ENCODE measurements at regions not wholly inside any gene's neighbourhood (a gene's known extent, or its start where the extent isn't known, plus 50 kb on each side); places are given as distances from the start of the nearest gene placed in this dataset.

GRCh38 chr15:61681038-61681418, 379.2 kb downstream of the VPS13C start:
- DNase-seq, result peak; percentile 35

DNA sequence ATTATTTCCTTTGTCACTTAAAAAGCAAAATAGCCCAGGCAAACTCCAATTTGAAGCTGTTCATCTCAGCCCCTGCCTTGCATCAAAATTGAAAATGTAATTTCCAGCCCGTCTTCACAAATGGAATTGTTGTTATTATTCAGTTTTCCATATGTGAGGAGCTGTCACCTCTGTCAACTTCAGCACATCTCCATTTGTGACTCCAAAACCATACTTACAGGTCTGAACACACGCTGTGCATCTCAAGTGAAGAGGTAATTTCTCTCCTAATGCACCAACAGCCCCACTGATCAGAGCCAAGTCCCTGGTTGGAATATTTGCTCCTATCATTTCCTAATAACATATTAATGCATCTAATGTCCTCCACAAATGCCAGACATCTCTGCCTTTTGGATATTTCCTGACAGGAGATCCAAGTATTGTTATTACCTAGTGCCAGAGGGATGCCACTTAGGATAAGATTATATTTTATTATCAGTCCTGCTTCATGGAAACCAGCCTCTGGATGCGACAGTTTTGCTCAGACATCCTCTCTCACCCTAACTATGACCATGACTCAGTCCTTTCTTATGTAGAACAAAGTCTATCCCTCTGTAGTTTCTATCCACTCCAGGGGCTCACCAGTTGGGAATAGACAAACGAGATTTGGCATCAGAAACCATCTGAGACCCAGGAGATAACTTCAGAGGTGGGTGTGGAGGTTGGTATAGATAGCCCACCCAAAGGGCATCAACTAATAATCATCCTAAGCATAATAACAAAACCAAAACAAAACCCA, 379.8 kb downstream of the VPS13C start:
- DNase-seq, result no peak

DNA sequence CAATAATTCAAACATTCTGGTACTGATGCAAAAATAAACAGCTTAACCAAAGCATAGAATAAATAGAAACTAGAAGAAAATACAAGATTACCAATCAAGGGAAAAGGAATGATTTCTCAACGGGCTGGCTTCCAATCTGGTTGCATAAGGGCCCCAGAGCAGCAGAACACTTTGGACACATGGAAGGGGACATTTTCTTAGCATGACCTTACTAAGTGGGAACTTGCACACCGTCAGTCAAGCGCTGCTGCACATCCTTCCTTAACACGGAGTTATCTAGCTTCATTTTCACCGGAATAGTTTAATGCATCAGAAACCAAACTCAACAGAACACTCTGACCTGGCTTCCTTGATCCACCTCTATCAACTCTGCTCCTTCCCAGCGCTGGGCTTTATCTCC, 388.5 kb downstream of the VPS13C start:
- no peak for DNase-seq

- DNase-seq, result no peak
Measured at GRCh38 chr15:61668444-61668843, 391.8 kb downstream of the VPS13C start.

GRCh38 chr15:61661791-61662190, 398.5 kb downstream of the VPS13C start:
- DNase-seq, result no peak

DNA sequence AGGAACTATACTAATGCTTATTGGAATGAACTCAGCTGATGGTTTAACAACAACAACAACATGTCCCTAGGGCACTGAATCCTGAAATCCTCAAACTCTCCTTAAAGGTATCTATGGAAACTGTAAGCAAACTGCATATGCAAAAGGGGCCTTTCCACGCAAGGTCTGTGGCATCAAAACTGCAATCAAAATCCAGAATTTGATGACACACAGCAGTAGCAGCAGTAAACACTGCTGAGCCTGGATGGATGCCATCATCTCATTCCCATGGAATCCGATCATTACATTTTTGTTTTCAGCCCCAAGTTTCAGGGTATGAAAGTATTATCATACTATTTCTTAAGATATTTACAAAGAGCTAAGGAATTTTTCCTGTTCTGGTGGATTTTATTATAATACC, 399.7 kb downstream of the VPS13C start:
- DNase-seq, result no peak

DNA sequence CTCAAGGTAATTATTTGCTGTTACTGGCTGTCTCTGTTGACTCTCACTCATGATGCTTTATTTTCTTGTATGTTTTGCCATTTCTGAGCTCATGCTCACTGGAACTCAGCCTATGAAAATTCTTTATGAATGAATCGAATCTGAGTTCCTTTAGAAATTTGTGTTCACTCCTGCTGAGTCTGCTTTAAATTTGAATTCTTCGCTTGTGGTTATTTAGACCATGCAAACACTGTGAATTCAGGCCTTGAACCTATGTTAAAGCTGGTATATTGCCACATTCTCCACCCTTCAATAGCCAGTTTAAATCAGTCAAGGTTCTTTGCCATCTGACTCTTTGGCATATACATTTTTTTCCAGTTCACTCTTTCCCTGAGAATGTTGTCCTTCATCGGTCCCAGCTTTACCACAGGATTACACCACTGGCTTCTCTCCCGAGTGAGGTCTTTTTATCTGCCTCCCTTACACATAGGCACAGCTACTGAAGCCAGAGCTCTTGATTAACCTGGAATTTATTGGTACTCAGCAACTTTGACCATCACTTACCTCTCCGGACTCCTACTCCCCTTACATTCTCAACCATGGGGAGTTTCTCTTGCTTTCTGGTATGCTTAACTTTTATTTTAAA, 400.6 kb downstream of the VPS13C start:
- no peak for DNase-seq

DNA sequence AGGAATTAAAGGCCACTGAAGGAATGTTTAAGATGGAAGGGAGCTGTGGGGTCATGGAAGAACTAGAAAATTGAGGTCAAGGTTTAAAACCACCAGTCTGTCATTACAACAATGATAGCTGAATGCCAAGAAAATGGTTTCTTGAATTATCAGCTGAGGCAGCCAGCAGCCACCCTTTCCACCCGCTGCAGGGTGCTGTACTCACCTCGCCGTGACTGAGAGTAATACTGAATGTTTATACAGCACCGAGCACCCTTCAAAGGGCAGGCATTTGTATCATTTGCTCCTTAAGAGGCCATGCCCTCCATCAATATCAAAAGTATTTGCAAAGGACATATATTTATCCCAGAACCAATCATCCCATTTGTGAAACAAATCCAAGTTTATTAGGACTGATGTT, 402.8 kb downstream of the VPS13C start:
- no peak for DNase-seq

DNA sequence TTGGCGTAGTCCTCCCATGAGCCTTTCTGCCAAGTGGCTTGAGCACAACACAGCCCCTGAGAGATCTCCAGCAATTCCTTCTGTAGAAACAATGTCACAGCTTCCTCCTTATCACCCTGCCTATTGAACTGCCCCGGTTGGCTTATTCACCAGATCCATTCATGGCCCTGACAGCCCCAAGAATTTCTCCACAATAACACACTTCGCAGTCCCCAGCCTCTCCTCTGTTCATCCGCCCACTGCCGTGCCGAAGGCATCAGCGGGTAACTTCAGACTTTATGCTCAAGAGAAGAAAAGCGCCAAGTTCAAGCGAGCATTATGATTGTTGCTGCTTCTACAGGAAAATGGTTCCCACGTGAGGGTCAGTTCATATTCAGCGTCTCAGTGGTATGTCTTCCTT, 403.9 kb downstream of the VPS13C start:
- DNase-seq, result no peak

DNA sequence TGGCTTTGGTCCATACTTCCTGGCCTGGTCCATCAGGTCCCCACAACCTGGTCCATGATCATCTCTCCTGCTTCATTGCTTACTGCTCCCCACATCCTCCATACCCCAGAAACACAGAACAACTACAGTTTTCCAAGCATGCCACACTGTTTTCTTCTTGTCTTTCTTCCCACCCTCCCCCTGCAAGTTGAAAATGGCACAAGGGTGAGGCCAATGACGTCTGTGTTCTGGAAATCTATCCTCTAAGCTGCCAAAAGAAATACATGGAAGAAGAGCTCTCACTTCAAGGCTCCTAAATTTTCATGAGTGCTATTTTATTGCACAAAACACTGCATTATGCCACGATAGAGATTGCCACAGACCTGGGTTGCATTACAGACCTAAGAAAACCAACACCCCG, 404.4 kb downstream of the VPS13C start:
- DNase-seq, result no peak

GRCh38 chr15:61654918-61655317, 405.3 kb downstream of the VPS13C start:
- DNase-seq, result no peak

DNA sequence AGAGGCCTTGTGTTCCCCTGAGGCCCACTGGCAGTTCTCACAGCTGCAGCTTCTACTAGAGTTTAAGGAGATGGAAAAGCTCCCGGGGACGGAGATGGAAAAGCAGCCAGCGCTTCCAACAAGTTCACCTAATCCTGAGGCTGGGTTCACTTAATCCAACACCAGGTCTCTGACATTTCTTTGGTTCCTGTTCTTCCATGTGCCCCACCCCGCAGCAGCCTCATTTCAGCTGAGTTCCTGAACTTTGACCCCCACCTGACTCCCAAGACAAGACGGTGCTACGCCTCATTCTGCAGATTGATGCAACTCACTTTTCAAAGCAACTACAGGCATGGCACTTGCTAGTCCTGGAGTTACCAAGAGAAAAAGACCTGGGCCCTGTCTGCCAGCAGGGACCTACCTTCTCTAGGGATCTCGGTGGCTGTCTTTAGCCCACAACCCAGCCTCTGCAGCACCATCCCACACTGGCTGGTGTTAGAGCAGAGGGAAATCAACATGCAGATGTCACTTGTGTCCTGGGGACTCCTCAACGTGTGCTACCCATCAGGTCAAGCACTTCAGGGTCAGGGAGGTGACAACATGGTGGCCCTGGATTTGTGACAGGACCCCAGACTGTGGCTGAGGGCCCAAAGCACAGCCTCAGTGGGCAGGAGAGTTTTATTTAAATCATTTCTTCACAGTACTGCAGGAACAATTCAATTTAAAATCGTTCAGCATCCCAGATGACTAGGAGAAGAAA, 406.1 kb downstream of the VPS13C start:
- DNase-seq, result no peak

DNA sequence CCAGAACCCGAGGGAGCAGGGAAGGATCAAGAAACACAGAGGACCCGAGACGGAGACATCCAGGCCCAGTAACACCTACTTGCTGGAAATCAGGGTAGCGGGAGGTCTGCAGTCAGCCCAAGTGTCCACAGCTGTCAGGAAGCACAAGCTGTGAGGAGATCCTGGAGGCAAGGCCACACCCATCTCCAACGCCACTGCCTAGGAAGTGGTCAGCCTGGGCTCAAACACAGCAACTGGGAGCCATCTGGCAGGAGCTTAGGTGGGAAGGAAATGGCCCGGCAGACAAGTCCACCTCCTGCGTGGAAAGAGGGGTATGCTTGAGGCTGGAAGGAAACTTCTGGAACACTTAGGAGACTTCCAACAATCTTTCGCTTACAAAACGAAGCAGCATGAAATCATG, 407.1 kb downstream of the VPS13C start:
- DNase-seq, result no peak

DNA sequence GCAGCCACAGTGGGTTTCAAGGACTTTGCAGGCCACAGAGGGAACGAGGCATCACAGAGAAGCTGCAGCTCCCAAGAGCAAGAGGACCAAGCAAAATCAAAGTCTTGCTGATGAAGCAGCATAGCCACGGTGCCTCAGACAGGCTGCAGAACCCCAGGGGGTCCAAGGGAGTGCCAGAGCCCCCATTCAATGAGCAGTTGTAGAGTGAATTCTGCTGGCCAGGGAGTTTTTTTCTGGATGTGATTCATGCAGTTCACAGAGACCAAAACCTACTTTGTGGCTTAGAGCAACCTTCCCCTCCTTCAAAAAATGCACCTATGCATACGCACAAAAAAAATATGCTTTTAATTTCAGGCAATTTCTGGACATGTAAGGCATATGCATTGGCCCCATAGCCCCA, 409.0 kb downstream of the VPS13C start:
- DNase-seq, result no peak

DNA sequence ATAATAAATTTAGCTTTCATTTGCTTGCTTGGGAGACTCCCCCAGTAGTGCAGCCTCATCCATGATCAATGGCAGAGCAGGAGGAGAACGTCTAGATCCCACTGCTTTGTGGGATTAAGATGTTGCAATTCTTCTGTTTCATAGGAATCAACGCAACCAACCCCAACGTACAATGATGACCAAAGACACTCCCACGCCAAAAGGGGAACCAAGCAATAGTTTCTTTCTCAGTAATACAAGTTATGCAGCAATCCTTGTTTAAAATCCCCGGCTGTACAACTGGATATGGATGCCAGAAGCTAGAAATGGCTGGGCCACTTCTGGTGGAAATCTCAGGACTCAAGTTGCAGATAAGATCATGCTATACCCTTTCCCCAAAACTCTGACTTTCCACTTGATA, 411.2 kb downstream of the VPS13C start:
- peak; percentile 71 for DNase-seq

- no peak for DNase-seq
Measured at GRCh38 chr15:61644550-61644949, 415.4 kb upstream of the RORA start.

- no peak for DNase-seq
Measured at GRCh38 chr15:61641645-61642044, 412.5 kb upstream of the RORA start.

DNA sequence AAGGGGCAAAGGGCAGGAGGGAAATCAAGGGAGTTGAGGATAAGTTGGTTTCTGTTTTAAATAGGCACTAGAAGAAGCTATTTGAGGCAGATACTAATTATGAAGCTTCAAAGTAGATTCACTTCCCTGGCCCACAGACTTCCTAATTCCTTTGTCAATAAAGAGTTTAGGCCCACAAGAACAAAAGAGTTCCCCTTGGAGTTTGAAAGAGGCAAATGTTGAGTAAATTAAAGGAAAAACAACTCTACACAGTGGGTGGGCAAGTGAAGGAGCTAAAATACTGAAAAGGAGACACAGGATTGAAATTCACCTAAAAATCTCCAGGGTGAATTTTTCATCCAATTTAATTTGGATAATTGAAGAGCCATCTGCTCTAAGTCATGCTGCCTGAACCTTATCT, 411.7 kb upstream of the RORA start:
- no peak for DNase-seq

DNA sequence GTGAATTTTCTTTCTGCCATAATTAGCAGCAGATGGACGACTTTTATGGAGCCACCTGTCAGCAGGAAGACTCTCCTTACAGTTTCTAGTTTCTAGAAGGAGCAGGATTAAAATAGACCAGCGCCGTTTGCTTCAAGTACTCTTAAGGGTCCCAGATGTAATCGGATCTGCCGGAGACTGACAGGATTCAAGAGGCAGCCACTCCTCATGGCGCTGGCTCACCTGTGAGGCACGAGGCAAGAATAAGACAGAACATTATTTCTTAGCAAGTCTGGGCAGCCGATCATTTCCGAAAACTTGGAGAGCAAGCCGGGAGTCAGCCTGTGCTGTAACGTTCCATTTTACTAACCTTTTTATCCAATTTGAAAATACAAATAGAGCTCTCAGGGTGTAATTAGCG, 410.4 kb upstream of the RORA start:
- DNase-seq, result no peak

DNA sequence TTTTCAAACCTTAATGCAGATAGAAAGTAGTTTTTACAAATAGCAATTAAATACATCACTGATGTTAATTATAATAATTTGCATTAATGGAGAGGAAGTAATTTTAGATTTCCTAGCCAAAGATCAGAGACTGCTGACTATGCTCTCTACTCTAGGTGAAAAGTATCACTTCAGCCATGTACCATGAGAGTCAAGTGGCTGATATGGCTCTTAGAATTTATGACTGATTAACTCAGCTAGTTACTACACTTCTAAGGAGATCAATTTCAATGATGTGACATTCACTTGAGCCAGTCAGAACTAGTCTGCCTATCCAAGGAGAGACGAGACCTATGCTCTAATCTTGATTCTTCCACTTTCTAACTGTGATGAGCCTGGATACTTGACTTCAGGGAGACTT, 405.7 kb upstream of the RORA start:
- DNase-seq, result no peak

DNA sequence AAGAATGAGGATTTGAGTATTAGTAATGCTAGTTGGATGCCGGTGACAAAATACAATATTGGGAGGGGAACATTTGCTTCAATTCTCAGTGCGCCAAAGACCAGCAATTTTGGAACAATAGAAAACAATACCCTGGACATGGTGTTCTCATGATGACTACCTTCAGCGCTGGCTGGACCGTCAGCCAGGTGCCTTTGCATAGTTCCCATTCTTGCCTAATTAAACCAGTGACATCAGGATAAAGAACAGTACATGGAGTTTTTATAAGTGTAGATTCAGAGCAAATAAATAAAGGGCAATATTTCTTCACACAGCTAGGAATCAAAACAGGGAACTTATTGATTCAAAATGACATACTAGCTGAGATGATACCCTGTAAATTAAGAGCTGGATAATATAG, 404.8 kb upstream of the RORA start:
- DNase-seq, result no peak

DNA sequence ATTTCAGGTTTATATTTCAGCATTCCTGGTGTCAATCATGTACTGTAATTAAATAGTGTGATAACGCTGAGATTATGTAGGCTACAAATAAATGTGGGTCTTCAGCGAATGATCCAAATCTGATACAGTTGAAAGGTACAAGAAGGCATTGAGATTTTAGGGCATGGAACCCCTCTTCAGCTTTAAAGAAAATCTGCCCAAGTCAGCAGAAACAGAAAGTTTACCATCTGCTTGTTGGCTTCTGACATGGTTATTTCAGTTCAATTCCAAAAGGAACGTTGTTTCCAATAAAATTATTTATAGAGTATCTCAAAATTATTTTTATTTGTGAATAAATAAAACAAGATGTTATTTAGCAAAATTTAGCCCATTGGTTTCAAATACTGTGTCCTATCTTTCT, 400.2 kb upstream of the RORA start:
- DNase-seq, result no peak

DNA sequence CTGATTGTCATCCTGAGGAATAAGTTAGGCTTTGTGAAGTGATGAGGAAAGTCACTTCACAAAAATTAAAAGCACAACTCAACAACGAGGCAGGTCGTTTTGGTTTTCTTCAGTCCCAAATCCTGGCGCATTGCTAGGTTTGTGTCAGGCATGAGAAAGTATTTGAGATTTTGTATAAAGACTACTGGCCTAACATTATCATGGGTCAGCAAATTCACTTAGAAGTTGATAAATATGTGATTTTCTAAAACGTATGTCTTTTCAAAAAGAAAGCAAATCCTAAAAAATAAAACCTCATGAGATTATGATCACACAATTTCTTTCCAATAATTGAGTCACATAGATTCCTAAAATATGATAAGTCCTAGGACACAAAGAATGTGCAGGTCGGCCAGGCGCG, 395.8 kb upstream of the RORA start:
- no peak for DNase-seq

DNA sequence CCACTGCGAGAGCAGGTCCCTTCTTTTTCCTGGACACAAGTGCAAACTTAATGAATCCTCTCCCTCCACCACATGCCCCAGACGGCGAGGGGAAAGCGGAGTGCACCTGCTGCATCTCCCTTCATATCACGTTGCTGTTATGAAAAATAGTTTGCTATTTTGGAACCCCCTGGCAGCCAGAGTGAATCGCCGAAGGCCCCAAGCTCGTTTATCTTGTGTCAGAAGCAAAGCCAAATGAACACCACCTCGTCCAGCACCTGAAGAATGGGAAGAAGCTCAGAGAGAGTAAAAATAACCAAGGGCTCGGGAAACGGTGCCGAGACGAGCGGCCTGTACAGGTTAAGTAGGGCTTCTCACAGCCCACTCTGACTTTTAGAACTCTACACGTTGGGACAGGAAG, 394.6 kb upstream of the RORA start:
- no peak for DNase-seq

All from inflammatory macrophage treated with lipopolysaccharide for 4 hours (primary cell).